Erythroblast (primary cell): ENCODE measurements at regions not wholly inside any gene's neighbourhood (a gene's known extent, or its start where the extent isn't known, plus 50 kb on each side); places are given as distances from the start of the nearest gene placed in this dataset.

Experiments used
- DNase-seq, 2 experiments: peaks; one replicate each; lab custom pipeline; 2025; lab: John Stamatoyannopoulos, UW
- GATA1 ChIP-seq: IDR thresholded peaks from 2 replicates; pipeline ENCODE4 v1.6.1; 2011; ENCODE audit warnings: low read depth, mild to moderate bottlenecking, control low read depth, low read length, moderate library complexity
- POLR2A ChIP-seq: IDR thresholded peaks from 2 replicates; pipeline ENCODE4 v1.6.1; 2011; ENCODE audit warnings: mild to moderate bottlenecking, low read length

DNA sequence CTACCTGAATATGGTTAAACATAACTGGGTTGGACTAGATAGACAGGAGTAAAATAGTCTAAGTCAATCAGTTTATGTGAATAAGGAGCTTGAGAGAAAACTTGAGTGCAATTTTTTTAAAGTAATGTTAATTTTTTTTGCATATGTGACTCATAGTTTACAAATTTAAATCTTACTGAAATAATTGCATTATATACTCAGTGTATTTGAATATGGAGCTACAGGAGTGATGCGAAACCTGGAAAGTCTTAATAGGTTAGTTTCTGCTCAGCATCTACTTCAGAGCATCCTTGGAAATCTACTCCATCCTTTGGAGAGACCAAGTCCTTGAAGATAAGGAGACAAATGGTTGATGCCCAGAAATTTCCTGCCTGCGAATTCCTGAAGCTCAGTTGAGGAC lies 318.8 kb upstream of the NXPH2 start:
- no peak for DNase-seq
- TF ChIP-seq POLR2A, result no peak

DNA sequence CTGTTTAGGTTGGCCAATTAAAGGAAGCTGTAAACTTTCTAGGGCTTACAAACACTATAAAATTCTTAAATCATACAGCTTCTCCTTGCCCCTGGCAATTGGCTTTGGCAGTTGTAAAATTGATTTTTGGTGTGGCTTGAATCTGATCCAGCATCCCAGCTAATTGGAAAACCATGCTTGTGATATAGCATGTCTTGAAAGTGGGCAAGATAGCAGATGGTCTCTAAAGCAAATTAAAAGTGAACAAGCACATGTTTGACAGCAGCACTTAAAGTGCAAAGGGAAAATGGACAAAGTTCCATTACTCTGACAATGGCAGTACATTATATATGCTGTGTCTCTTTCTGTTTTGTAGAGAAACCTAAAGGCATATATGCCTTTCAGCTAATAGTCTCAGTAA lies 302.9 kb upstream of the NXPH2 start:
- TF ChIP-seq POLR2A (no peak), GATA1 (no peak)
- DNase-seq, result no peak

GRCh38 chr2:139080244-139080643 lies 300.1 kb upstream of the NXPH2 start:
- no peak for DNase-seq
- TF ChIP-seq POLR2A (no peak), GATA1 (no peak)

GRCh38 chr2:139079311-139079710 lies 299.1 kb upstream of the NXPH2 start:
- no peak for DNase-seq
- TF ChIP-seq GATA1 (no peak), POLR2A (no peak)

DNA sequence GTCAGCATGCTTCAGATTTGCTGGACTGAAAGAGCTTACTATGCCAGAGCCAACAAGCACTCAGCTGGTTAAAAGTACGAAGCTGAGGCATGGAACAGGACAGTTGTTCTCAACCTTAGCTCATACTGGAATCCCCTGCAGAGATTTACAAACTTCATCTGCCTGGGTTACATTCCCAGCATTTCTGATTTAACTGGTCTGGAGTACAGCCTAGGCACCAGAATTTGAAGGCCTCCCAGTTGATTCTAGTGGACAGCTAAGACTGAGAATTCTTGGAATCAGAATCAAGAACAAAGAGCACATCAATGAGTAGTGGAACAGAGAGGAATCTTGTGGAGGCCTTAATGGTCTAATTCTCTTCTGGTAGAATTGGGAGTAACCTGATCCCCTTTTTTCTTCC lies 298.2 kb upstream of the NXPH2 start:
- no peak for TF ChIP-seq POLR2A
- no peak for TF ChIP-seq GATA1
- DNase-seq, result no peak

GRCh38 chr2:139077099-139077737 lies 297.0 kb upstream of the NXPH2 start:
- no peak for DNase-seq
- TF ChIP-seq GATA1 (no peak), POLR2A (no peak)

DNA sequence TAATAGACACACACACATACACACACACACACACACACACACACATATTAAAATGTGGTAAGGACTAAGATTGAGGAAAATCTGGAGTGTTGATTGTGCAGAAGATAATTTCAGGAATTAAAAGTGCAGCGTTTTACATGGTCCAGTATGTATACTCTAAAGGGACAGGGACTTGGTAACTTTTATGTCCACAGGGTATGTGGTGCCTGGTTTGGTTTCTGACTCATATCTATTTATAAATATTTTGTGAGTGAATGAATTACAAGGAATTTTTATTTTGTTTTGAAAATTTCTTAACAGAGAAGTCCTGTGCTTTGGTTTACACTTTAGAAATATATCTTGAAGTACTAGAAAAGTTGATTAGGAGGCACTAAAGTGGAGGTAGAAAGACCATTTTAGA lies 287.7 kb upstream of the NXPH2 start:
- TF ChIP-seq POLR2A (no peak), GATA1 (no peak)

GRCh38 chr2:139067072-139067471 lies 286.9 kb upstream of the NXPH2 start:
- TF ChIP-seq GATA1 (no peak), POLR2A (no peak)
- no peak for DNase-seq

More for the DNA sequence above, 287.7 kb upstream of the NXPH2 start:
- DNase-seq, result no peak

DNA sequence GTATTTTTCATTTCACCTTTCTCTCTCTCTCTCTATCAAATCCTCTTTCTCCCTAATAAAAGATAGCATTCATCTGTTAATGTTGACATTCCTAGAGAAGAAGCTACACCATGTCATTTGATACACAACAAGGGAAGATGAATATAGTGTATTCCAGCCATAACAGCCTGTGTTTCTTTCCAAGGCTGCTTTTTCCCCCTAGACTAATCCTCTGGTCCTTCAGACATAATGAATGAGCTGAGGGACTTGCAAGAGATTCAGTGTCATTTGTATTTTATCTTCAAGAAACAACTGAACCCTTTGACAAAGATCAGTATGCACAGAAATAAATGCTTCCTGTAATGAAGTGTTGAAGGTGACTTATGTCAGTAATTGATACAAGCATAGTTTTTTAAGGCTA lies 284.0 kb upstream of the NXPH2 start:
- DNase-seq, result no peak

DNA sequence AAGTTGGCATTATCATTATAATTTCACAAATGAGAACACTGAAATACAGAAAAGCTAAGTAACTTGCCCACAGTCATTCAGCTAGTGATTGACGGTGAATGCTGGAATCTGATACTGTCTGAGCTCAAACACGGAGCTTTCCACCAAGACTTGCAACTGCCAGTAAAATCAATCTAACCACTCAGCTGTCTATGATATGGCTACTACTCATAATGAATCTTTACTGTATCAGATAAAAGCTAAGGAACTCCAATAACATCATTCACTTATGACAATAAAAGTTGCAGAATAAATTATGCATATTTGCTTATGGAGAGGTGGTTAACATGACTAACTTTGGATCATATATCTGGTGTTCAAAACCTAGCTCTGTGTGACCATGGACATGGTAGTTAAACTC lies 279.4 kb upstream of the NXPH2 start:
- TF ChIP-seq POLR2A, result no peak
- TF ChIP-seq GATA1, result no peak
- no peak for DNase-seq

More for the DNA sequence above, 284.0 kb upstream of the NXPH2 start:
- TF ChIP-seq POLR2A, result no peak

GRCh38 chr2:139055202-139055601 lies 275.0 kb upstream of the NXPH2 start:
- TF ChIP-seq GATA1, result no peak
- no peak for TF ChIP-seq POLR2A
- no peak for DNase-seq

GRCh38 chr2:139048017-139048416 lies 267.8 kb upstream of the NXPH2 start:
- TF ChIP-seq POLR2A, result no peak
- no peak for TF ChIP-seq GATA1
- DNase-seq, result no peak

- no peak for DNase-seq
- no peak for TF ChIP-seq GATA1
- no peak for TF ChIP-seq POLR2A
Measured at GRCh38 chr2:139045524-139045923, 265.3 kb upstream of the NXPH2 start.

DNA sequence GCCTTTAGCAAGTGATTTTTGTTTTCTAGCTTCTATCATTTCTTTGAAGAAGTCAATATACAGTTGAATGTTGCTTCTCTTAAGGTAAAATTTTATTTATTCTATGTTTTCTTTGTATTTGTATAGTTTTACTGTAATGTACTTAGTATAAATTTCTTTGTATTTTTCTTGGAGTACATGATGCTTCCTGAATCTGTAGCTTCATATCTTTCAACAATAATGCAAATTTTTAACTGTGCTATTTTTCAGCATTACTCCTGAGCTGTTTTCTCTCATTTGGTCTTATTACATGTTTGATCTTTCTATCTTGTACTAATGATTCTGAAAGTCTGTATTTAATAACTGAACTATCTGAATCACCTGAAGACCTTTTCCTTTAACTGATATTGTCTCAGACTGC lies 253.9 kb upstream of the NXPH2 start:
- no peak for DNase-seq
- TF ChIP-seq POLR2A (no peak), GATA1 (no peak)

DNA sequence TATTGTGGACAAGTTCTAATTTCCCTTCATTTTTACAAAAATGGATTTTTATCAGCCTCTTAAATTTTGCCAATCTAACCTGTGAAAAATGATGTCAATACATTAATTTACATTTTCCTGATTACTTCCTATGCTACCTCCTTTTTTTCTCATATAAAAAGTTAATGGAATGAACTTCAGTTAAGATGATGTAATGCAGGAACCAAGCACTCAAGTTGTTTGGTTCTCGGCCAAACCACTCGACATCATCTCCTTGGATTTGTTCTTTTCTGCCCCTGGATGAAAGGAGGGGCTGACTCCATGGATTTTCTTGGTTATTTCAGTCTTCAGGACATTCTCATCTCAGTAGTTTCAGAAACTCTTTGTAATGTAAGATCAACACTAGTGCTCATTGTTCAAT lies 253.1 kb upstream of the NXPH2 start:
- TF ChIP-seq POLR2A (no peak), GATA1 (no peak)
- DNase-seq, result no peak
